GM23338 (cell line): ENCODE measurements at regions not wholly inside any gene's neighbourhood (a gene's known extent, or its start where the extent isn't known, plus 50 kb on each side); places are given as distances from the start of the nearest gene placed in this dataset.

Experiments
- ATAC-seq: fragments of 200-7000 bp; cut with Tn5 transposase; 3 replicates; pipeline ENCODE4 v1.9.1; 2020
- DNase-seq: peaks from one replicate; pipeline ENCODE4 v3.0.0-alpha.2; 2015; ENCODE audit warnings: low spot score
- H2AFZ ChIP-seq: fragments of 200-600 bp; sonication (generic); 2 replicates; pipeline ENCODE4 v1.8.0; 2016; ENCODE audit warnings: antibody characterized with exemption, mild to moderate bottlenecking, moderate library complexity
- H3F3A ChIP-seq: fragments of 200-600 bp; sonication (generic); replicated peaks from 2 replicates; pipeline ENCODE4 v1.8.0; 2017; ENCODE audit warnings: antibody characterized with exemption, mixed run types, low read depth
- H3K27ac ChIP-seq: fragments of 200-600 bp; sonication (generic); 2 replicates; pipeline ENCODE4 v1.6.1; 2016; ENCODE audit warnings: low read depth
- H3K27me3 ChIP-seq: fragments of 200-600 bp; sonication (generic); 2 replicates; pipeline ENCODE4 v1.8.0; 2016; ENCODE audit warnings: mild to moderate bottlenecking, mixed run types, moderate library complexity; ENCODE audit not compliant: insufficient read depth
- H3K36me3 ChIP-seq: fragments of 200-600 bp; sonication (generic); 2 replicates; pipeline ENCODE4 v1.8.0; 2016; ENCODE audit warnings: mild to moderate bottlenecking; ENCODE audit not compliant: insufficient read depth
- H3K4me1 ChIP-seq: fragments of 200-600 bp; sonication (generic); 2 replicates; pipeline ENCODE4 v1.8.0; 2016; ENCODE audit warnings: mild to moderate bottlenecking, moderate library complexity; ENCODE audit not compliant: insufficient read depth
- H3K4me2 ChIP-seq: fragments of 200-600 bp; sonication (generic); 2 replicates; pipeline ENCODE4 v1.7.1; 2017; ENCODE audit warnings: mixed run types
- H3K4me3 ChIP-seq: fragments of 200-600 bp; sonication (generic); 2 replicates; pipeline ENCODE4 v1.6.1; 2016; ENCODE audit warnings: mixed run types
- H3K79me2 ChIP-seq: fragments of 200-600 bp; sonication (generic); replicated peaks from 2 replicates; pipeline ENCODE4 v1.8.0; 2017; ENCODE audit warnings: mild to moderate bottlenecking; ENCODE audit not compliant: insufficient read depth
- H3K9me2 ChIP-seq: fragments of 200-600 bp; sonication (generic); 2 replicates; pipeline ENCODE4 v1.8.0; 2017; ENCODE audit not compliant: insufficient read depth
- H4K20me1 ChIP-seq: fragments of 200-600 bp; sonication (generic); replicated peaks from 2 replicates; pipeline ENCODE4 v1.8.0; 2017; ENCODE audit warnings: mild to moderate bottlenecking; ENCODE audit not compliant: insufficient read depth
- H3K27ac Mint-ChIP-seq: 2 replicates; pipeline ENCODE4 v1.8.0; 2020; ENCODE audit warnings: inconsistent platforms, mild to moderate bottlenecking, moderate library complexity, mixed read lengths
- H3K27me3 Mint-ChIP-seq: 3 replicates; pipeline ENCODE4 v1.8.0; 2022; ENCODE audit warnings: low read depth, mild to moderate bottlenecking, moderate library complexity, mixed read lengths, inconsistent platforms; ENCODE audit not compliant: insufficient read depth, poor library complexity
- H3K36me3 Mint-ChIP-seq: 3 replicates; pipeline ENCODE4 v1.8.0; 2021; ENCODE audit warnings: low read depth, mild to moderate bottlenecking, inconsistent platforms, moderate library complexity, mixed read lengths
- H3K4me1 Mint-ChIP-seq: 3 replicates; pipeline ENCODE4 v1.8.0; 2020; ENCODE audit warnings: mild to moderate bottlenecking, inconsistent platforms, mixed read lengths
- H3K4me3 Mint-ChIP-seq: 3 replicates; pipeline ENCODE4 v1.8.0; 2021; ENCODE audit warnings: moderate library complexity, mild to moderate bottlenecking, inconsistent platforms, mixed read lengths
- H3K9me3 Mint-ChIP-seq: 3 replicates; pipeline ENCODE4 v1.8.0; 2020; ENCODE audit warnings: moderate library complexity, mild to moderate bottlenecking, inconsistent platforms, mixed read lengths
- CREB1 ChIP-seq: fragments of 250-450 bp; sonication (Bioruptor Pico); IDR thresholded peaks from 2 replicates; pipeline ENCODE4 v1.5.0; 2020; ENCODE audit warnings: low read depth, mild to moderate bottlenecking, moderate library complexity
- EZH2 ChIP-seq: fragments of 200-600 bp; sonication (generic); IDR thresholded peaks from one replicate; pipeline ENCODE4 v1.8.0; 2017; ENCODE audit warnings: antibody characterized with exemption, mild to moderate bottlenecking, low read depth; ENCODE audit not compliant: unreplicated experiment
- JUNB ChIP-seq: IDR thresholded peaks from one replicate; pipeline ENCODE4 v1.6.1; 2016; ENCODE audit warnings: antibody characterized with exemption; ENCODE audit not compliant: unreplicated experiment
- NANOG ChIP-seq: IDR thresholded peaks from 2 replicates; pipeline ENCODE4 v1.6.1; 2016; ENCODE audit warnings: antibody characterized with exemption, borderline replicate concordance
- STAT1 ChIP-seq: IDR thresholded peaks from one replicate; pipeline ENCODE4 v1.6.1; 2016; ENCODE audit warnings: antibody characterized with exemption; ENCODE audit not compliant: unreplicated experiment
- ZNF331 ChIP-seq: fragments of 250-450 bp; sonication (Bioruptor Pico); IDR thresholded peaks from 2 replicates; pipeline ENCODE4 v1.5.0; 2020; ENCODE audit warnings: low read depth, mild to moderate bottlenecking, moderate library complexity
- TF ChIP-seq, protein P1 (sequence below): IDR thresholded peaks from one replicate; pipeline ENCODE4 v1.6.1; 2018; ENCODE audit warnings: antibody characterized with exemption; ENCODE audit not compliant: unreplicated experiment
- TF ChIP-seq, protein P2 (sequence below), 2 experiments: fragments of 200-600 bp in 1 of 2; sonication (generic) in 1 of 2; conservative IDR thresholded peaks; 2 replicates each; pipeline versions ENCODE4 v1.5.1 to v1.6.1; 2016 to 2017; ENCODE audit warnings: antibody characterized with exemption in 2 of 2, low read depth in 2 of 2, mild to moderate bottlenecking in 2 of 2, moderate library complexity in 1 of 2
- TF ChIP-seq, protein P3 (sequence below): IDR thresholded peaks from 2 replicates; pipeline ENCODE4 v1.6.1; 2016; ENCODE audit warnings: antibody characterized with exemption

- no peaks in the 10 kb centered on the region; the same call in 1 of the 3 replicates for H3K9me3 Mint-ChIP-seq
- H3K4me1 Mint-ChIP-seq, result no peaks in the 10 kb centered on the region
- no peaks in the 10 kb centered on the region for H3K27me3 ChIP-seq
- no peaks in the 10 kb centered on the region for H3K4me1 ChIP-seq
- no peak overlapping the region for H3K27ac ChIP-seq
- no peak overlapping the region for H2AFZ ChIP-seq
- no peaks in the 10 kb centered on the region for H3K27me3 Mint-ChIP-seq
- no peak overlapping the region for H3K4me3 ChIP-seq
- no peaks in the 10 kb centered on the region for H3K79me2 ChIP-seq
- H3K4me2 ChIP-seq, result no peak overlapping the region
- TF ChIP-seq STAT1 (no peak), EZH2 (no peak), CREB1 (CRISPR knock-in tag) (no peak), JUNB (no peak), ZNF331 (CRISPR knock-in tag) (no peak)
- TF ChIP-seq, protein P1, sequence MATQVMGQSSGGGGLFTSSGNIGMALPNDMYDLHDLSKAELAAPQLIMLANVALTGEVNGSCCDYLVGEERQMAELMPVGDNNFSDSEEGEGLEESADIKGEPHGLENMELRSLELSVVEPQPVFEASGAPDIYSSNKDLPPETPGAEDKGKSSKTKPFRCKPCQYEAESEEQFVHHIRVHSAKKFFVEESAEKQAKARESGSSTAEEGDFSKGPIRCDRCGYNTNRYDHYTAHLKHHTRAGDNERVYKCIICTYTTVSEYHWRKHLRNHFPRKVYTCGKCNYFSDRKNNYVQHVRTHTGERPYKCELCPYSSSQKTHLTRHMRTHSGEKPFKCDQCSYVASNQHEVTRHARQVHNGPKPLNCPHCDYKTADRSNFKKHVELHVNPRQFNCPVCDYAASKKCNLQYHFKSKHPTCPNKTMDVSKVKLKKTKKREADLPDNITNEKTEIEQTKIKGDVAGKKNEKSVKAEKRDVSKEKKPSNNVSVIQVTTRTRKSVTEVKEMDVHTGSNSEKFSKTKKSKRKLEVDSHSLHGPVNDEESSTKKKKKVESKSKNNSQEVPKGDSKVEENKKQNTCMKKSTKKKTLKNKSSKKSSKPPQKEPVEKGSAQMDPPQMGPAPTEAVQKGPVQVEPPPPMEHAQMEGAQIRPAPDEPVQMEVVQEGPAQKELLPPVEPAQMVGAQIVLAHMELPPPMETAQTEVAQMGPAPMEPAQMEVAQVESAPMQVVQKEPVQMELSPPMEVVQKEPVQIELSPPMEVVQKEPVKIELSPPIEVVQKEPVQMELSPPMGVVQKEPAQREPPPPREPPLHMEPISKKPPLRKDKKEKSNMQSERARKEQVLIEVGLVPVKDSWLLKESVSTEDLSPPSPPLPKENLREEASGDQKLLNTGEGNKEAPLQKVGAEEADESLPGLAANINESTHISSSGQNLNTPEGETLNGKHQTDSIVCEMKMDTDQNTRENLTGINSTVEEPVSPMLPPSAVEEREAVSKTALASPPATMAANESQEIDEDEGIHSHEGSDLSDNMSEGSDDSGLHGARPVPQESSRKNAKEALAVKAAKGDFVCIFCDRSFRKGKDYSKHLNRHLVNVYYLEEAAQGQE, result no peak
- TF ChIP-seq, protein P2, sequence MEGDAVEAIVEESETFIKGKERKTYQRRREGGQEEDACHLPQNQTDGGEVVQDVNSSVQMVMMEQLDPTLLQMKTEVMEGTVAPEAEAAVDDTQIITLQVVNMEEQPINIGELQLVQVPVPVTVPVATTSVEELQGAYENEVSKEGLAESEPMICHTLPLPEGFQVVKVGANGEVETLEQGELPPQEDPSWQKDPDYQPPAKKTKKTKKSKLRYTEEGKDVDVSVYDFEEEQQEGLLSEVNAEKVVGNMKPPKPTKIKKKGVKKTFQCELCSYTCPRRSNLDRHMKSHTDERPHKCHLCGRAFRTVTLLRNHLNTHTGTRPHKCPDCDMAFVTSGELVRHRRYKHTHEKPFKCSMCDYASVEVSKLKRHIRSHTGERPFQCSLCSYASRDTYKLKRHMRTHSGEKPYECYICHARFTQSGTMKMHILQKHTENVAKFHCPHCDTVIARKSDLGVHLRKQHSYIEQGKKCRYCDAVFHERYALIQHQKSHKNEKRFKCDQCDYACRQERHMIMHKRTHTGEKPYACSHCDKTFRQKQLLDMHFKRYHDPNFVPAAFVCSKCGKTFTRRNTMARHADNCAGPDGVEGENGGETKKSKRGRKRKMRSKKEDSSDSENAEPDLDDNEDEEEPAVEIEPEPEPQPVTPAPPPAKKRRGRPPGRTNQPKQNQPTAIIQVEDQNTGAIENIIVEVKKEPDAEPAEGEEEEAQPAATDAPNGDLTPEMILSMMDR (conservative IDR thresholded peaks at IDR 0.05; ENCODE audit: low read depth in 2 of 2), result no peak
- H3F3A ChIP-seq, result no peaks in the 10 kb centered on the region
- no peaks in the 10 kb centered on the region for H3K36me3 ChIP-seq
- no peaks in the 10 kb centered on the region for H3K36me3 Mint-ChIP-seq
- H4K20me1 ChIP-seq, result no peaks in the 10 kb centered on the region
- no peak overlapping the region for H3K27ac Mint-ChIP-seq
- H3K9me2 ChIP-seq, result no peaks in the 10 kb centered on the region
- no peak overlapping the region for H3K4me3 Mint-ChIP-seq
- DNase-seq (no peak), ATAC-seq (no peak)
Observed at GRCh38 chrX:46236411-46236810, 308.8 kb downstream of the ZNF674 start.

GRCh38 chrX:46235778-46236177 is 309.4 kb downstream of the ZNF674 start:
- no peak for ATAC-seq
- Mint-ChIP-seq H3K4me1 (no peaks in the 10 kb centered on the region), H3K9me3 (no peaks in the 10 kb centered on the region; the same call in 2 of the 3 replicates), H3K27ac (no peak overlapping the region), H3K36me3 (no peaks in the 10 kb centered on the region), H3K27me3 (no peaks in the 10 kb centered on the region), H3K4me3 (no peak overlapping the region)
- Histone ChIP-seq H3K27me3 (no peaks in the 10 kb centered on the region), H3K79me2 (no peaks in the 10 kb centered on the region), H3K9me2 (no peaks in the 10 kb centered on the region), H3K4me3 (no peak overlapping the region), H3K36me3 (no peaks in the 10 kb centered on the region), H4K20me1 (no peaks in the 10 kb centered on the region), H3K4me2 (no peak overlapping the region), H3F3A (no peaks in the 10 kb centered on the region), H3K27ac (no peak overlapping the region), H2AFZ (no peak overlapping the region), H3K4me1 (no peaks in the 10 kb centered on the region)
- no peak for DNase-seq
- TF ChIP-seq, protein P3, sequence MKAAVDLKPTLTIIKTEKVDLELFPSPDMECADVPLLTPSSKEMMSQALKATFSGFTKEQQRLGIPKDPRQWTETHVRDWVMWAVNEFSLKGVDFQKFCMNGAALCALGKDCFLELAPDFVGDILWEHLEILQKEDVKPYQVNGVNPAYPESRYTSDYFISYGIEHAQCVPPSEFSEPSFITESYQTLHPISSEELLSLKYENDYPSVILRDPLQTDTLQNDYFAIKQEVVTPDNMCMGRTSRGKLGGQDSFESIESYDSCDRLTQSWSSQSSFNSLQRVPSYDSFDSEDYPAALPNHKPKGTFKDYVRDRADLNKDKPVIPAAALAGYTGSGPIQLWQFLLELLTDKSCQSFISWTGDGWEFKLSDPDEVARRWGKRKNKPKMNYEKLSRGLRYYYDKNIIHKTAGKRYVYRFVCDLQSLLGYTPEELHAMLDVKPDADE, result no peak
- TF ChIP-seq NANOG (no peak), ZNF331 (CRISPR knock-in tag) (no peak)
